ENCODE measurements at regions not wholly inside any gene's neighbourhood (a gene's known extent, or its start where the extent isn't known, plus 50 kb on each side); places are given as distances from the start of the nearest gene placed in this dataset.

DNA sequence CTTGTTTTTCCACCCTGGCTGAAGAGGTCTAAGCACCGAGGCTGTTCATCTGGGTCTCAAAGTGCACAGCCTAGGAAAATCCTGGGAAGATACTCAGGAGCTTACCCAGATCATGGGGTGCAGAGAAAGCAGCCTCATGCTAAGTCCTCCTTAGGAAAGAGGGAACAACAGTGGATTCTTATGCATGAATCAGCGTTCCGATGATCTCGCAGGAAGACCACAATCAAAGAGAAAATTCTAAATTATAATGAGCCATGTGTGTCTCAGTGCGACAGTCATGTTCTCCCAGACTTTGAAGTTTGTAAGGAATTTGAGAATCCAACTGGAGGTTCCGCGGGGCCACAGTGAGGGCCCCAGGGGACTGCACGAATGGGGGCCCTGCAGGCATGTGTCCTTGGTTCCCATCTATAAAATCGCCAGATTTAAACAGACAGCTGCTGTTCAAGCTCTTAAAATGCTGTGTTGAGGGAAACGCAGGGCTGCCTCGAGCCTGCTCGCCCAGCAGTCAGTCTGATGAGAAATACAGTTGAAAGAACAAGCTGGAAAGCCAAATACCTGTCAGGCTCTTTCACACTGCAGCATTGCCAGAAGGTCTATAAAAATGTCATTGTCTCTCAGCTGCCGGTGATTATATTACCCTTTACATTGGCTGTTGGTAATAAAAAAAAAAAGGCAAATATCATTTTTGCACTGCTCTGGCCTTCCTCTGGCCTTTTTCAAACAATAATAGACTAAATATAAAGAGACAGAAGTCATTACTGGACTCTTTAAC is 152.1 kb downstream of the PMP22 start:
- Histone ChIP-seq H3K9me3 (peaks cover 0 to 12% of the 10 kb centered on the region in 2 donors), H3K4me1 (peaks cover 0 to 6% of the 10 kb centered on the region in 2 donors), H3K36me3 (no peaks in the 10 kb centered on the region), H3K27me3 (no peaks in the 10 kb centered on the region), H3K4me3 (no peak overlapping the region), H3K27ac (no peak overlapping the region)
- no peak for DNase-seq (ENCODE audit: low spot score)
- TF ChIP-seq, protein P1, sequence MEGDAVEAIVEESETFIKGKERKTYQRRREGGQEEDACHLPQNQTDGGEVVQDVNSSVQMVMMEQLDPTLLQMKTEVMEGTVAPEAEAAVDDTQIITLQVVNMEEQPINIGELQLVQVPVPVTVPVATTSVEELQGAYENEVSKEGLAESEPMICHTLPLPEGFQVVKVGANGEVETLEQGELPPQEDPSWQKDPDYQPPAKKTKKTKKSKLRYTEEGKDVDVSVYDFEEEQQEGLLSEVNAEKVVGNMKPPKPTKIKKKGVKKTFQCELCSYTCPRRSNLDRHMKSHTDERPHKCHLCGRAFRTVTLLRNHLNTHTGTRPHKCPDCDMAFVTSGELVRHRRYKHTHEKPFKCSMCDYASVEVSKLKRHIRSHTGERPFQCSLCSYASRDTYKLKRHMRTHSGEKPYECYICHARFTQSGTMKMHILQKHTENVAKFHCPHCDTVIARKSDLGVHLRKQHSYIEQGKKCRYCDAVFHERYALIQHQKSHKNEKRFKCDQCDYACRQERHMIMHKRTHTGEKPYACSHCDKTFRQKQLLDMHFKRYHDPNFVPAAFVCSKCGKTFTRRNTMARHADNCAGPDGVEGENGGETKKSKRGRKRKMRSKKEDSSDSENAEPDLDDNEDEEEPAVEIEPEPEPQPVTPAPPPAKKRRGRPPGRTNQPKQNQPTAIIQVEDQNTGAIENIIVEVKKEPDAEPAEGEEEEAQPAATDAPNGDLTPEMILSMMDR (IDR thresholded peaks at IDR 0.05), result no peak

DNA sequence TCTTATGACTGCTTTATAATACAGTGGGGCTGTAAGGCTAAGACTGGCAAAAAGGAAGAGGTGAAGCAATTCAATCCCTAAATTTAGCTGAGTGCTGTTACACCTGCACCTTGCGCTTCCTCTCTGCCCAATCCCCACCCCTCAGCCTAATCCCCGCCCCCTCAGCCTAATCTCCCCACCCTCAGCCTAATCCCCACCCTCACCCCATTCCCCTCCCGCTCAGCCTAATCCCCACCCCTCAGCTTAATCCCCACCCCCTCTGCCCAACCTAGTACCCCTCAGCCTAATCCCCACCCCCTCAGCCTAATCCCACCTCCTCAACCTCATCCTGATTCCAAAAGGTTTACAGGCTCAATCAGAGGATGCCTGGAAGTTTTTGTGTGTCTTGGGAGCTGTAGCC is 155.5 kb downstream of the PMP22 start:
- Histone ChIP-seq H3K4me3 (no peak overlapping the region), H3K4me1 (peaks cover 0 to 6% of the 10 kb centered on the region in 2 donors), H3K27ac (no peak overlapping the region), H3K27me3 (no peaks in the 10 kb centered on the region), H3K9me3 (no peaks in the 10 kb centered on the region), H3K36me3 (no peaks in the 10 kb centered on the region)
- TF ChIP-seq, protein P1 (IDR thresholded peaks at IDR 0.05), result no peak
- no peak for DNase-seq (ENCODE audit: low spot score)

DNA sequence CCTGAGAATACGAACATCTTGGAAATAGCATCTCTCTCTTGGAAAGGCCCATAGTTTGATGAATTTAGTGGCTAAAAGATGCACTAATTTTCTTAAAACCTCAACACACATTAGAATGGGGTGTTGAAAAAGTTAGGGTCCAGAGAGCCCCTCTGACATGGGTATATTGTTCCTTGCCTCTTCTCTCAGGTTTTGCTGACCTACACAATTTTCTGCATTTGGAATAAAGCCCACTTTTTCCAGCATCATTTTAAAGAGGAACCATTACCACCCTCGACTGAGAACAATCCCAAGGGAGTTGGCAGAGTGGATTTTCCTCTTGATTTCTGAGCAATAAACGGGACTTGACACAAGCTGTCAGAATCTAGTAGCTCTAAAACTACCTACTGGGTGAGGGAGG is 156.1 kb downstream of the PMP22 start:
- Histone ChIP-seq H3K36me3 (no peaks in the 10 kb centered on the region), H3K27me3 (no peaks in the 10 kb centered on the region)
- TF ChIP-seq, protein P1 (IDR thresholded peaks at IDR 0.05), result no peak

DNA sequence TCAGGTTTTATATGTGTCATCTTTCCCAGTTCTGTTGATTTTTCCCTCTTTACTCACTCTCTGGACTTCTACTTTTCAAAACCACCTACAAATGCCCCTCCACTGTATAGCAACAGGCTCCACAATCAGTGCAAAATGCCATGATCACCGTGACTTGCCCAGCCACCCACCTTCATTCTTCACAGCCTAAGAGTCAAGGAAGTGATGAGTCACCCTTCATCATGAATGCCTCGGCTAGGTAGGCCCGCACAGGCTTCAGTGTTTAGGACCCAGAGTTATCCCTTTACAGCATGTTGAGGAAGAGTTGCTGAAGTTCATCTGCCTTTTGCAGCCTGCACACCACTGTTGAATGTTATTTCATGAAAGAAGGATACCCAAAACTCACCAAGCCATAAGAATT is 158.6 kb downstream of the PMP22 start:
- H3K27me3 ChIP-seq, result no peaks in the 10 kb centered on the region
- H3K27ac ChIP-seq, result no peak overlapping the region

More for the DNA sequence above, 156.1 kb downstream of the PMP22 start:
- H3K27ac ChIP-seq, result no peak overlapping the region
- no peak for DNase-seq (ENCODE audit: low spot score)
- H3K4me1 ChIP-seq, result peaks cover 0 to 6% of the 10 kb centered on the region in 2 donors
- no peak overlapping the region for H3K4me3 ChIP-seq
- H3K9me3 ChIP-seq, result no peaks in the 10 kb centered on the region

DNA sequence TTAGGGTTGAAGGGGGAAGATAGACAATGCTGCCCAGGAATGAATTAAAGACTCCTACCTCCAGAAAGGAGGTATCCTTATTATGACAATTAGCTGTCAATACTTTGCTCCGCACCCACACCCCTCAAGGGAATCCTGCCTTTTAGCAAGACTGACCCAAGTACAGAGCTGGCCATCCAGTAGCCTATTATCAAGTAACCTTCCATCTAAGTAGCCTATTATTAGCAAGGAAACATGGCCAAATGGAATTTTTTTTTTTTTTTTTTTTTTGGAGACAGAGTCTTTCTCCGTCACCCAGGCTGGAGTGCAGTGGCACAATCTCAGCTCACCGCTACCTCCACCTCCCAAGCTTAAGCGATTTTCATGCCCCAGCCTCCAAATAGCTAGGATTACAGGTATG is 161.3 kb downstream of the PMP22 start:
- H3K4me1 ChIP-seq, result no peaks in the 10 kb centered on the region
- no peaks in the 10 kb centered on the region for H3K9me3 ChIP-seq
- H3K27ac ChIP-seq, result no peak overlapping the region
- no peak overlapping the region for H3K4me3 ChIP-seq
- DNase-seq (ENCODE audit: low spot score), result no peak
- H3K36me3 ChIP-seq, result no peaks in the 10 kb centered on the region
- TF ChIP-seq, protein P1 (IDR thresholded peaks at IDR 0.05), result no peak
- H3K27me3 ChIP-seq, result no peaks in the 10 kb centered on the region

More for the DNA sequence above, 158.6 kb downstream of the PMP22 start:
- Histone ChIP-seq H3K4me1 (no peaks in the 10 kb centered on the region), H3K36me3 (no peaks in the 10 kb centered on the region), H3K9me3 (no peaks in the 10 kb centered on the region), H3K4me3 (no peak overlapping the region)
- no peak for DNase-seq (ENCODE audit: low spot score)
- TF ChIP-seq, protein P1 (IDR thresholded peaks at IDR 0.05), result no peak

DNA sequence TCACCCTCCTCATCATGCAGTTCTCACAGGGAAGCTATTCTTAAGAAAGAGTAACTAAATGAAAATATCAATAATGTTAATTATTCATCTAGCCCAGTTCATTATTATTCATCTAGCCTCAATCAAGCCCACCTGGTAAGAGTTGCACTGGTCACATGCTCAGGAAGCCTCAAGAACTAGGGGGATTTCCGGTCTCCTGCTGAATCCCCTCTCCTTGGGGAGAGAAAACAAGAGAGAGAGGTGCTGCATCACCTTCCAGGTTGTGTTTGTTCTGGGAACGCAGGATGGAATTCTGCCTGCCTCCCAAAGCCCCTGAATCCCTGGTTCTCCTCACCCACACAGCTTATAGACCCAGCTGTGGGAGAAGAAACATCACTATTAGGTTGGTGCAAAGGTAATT is 164.0 kb downstream of the PMP22 start:
- no peaks in the 10 kb centered on the region for H3K27me3 ChIP-seq

More for the DNA sequence above, 164.0 kb downstream of the PMP22 start:
- no peak overlapping the region for H3K4me3 ChIP-seq
- H3K4me1 ChIP-seq, result no peaks in the 10 kb centered on the region
- TF ChIP-seq, protein P1 (IDR thresholded peaks at IDR 0.05), result no peak
- H3K36me3 ChIP-seq, result no peaks in the 10 kb centered on the region
- no peaks in the 10 kb centered on the region for H3K9me3 ChIP-seq
- no peak overlapping the region for H3K27ac ChIP-seq
- no peak for DNase-seq (ENCODE audit: low spot score)
